ENCODE measurements at regions not wholly inside any gene's neighbourhood (a gene's known extent, or its start where the extent isn't known, plus 50 kb on each side); places are given as distances from the start of the nearest gene placed in this dataset.

GRCh38 chr9:106065579-106066214 lies 371.4 kb downstream of the TMEM38B start:
- no peak for DNase-seq
- no peaks in the 10 kb centered on the region for H3K9me3 ChIP-seq
- 50 to 71% (median 64%) methylated on average over 2 of the region's 2 CpGs for WGBS, 4 donors
- peak in 3 of 4 donors; percentile 58 to 81 (median 70) for ATAC-seq
- no peaks in the 10 kb centered on the region for H3K36me3 ChIP-seq
- H3K27ac ChIP-seq: no peak overlapping the region
- H3K4me3 ChIP-seq: no peak overlapping the region
- peaks cover 0 to 5% (median 0%) of the 10 kb centered on the region in 12 donors for H3K4me1 ChIP-seq
- intact Hi-C loops (cut with DNase I): no loop called here
- H3K27me3 ChIP-seq: no peaks in the 10 kb centered on the region
- TF ChIP-seq POLR2A (IDR thresholded peaks at IDR 0.05) (no peak), CTCF (IDR thresholded peaks at IDR 0.05) (no peak)

- Histone ChIP-seq H3K4me3 (no peak overlapping the region), H3K4me1 (peaks cover 0 to 8% (median 0%) of the 10 kb centered on the region in 12 donors), H3K27ac (no peak overlapping the region), H3K9me3 (no peaks in the 10 kb centered on the region), H3K27me3 (no peaks in the 10 kb centered on the region), H3K36me3 (no peaks in the 10 kb centered on the region)
- TF ChIP-seq POLR2A (IDR thresholded peaks at IDR 0.05) (no peak), CTCF (IDR thresholded peaks at IDR 0.05) (no peak)
- intact Hi-C loops (cut with DNase I): no loop called here
- ATAC-seq (no peak), DNase-seq (no peak)
- WGBS, 4 donors: 67 to 72% (median 69%) methylated on average over 8 of the region's 8 CpGs
These were observed 372.7 kb downstream of the TMEM38B start for GRCh38 chr9:106066940-106067524.

DNA sequence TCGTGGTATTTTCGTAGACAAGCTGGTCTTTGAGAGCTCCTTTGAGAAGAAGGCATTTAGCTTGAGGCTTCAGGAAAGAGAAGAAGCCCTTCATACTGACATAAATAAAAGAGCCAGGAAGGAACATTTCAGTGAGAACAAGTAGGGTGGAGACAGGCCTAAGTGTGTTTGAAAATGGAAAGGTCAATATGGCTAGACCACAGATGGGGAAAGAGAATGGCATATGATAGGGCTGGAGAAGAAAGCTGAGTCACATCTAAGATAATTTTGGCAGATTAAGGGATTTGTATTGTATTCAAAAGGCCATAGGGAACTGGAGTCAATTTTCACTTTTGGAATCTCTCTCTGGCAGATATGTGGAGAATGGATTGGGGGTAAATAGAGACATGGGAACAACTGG lies 374.9 kb downstream of the TMEM38B start:
- intact Hi-C loops (cut with DNase I): no loop called here
- no peaks in the 10 kb centered on the region for H3K9me3 ChIP-seq
- no peak for ATAC-seq
- H3K4me1 ChIP-seq: peaks cover 0 to 13% (median 0%) of the 10 kb centered on the region in 12 donors
- H3K27me3 ChIP-seq: no peaks in the 10 kb centered on the region
- TF ChIP-seq CTCF (IDR thresholded peaks at IDR 0.05) (no peak), POLR2A (IDR thresholded peaks at IDR 0.05) (no peak)
- no peak overlapping the region for H3K4me3 ChIP-seq
- WGBS, 4 donors: 60 to 93% (median 89%) methylated on average over 2 of the region's 2 CpGs
- H3K36me3 ChIP-seq: no peaks in the 10 kb centered on the region
- DNase-seq: no peak
- no peak overlapping the region for H3K27ac ChIP-seq

GRCh38 chr9:106072421-106072820 lies 378.1 kb downstream of the TMEM38B start:
- TF ChIP-seq POLR2A (IDR thresholded peaks at IDR 0.05): no peak
- 26 to 70% (median 43%) methylated on average over 1 of the region's 1 CpG for WGBS, 4 donors
- no peaks in the 10 kb centered on the region for H3K9me3 ChIP-seq
- peak overlapping the region in 4 of 12 donors; percentile 13 to 57 (median 34) for H3K27ac ChIP-seq
- H3K4me1 ChIP-seq: peaks cover 0 to 12% (median 0%) of the 10 kb centered on the region in 12 donors
- DNase-seq: no peak
- no peak overlapping the region for H3K4me3 ChIP-seq
- no peaks in the 10 kb centered on the region for H3K27me3 ChIP-seq
- peak in 3 of 4 donors; percentile 74 to 82 (median 82) for ATAC-seq
- intact Hi-C loops (cut with DNase I): loop anchor here in 2 of 10 donors (5.0 to 10.0 kb wide), 3 partner anchors 40 to 138 kb away; no protein-coding TSS in a partner anchor
- no peaks in the 10 kb centered on the region for H3K36me3 ChIP-seq

Measured in heart left ventricle (tissue), 16 donors.